Pancreas (tissue), 10 donors: ENCODE measurements at regions not wholly inside any gene's neighbourhood (a gene's known extent, or its start where the extent isn't known, plus 50 kb on each side); places are given as distances from the start of the nearest gene placed in this dataset.

Source experiments
- ATAC-seq, 4 donors: fragments of 200-7000 bp; cut with Tn5 transposase; one replicate each; pipeline versions ENCODE4 v1.8.0 to v1.9.1; 2020; ENCODE audit warnings: mild to moderate bottlenecking in 4 of 4, moderate library complexity in 4 of 4
- DNase-seq, 6 donors: peaks; one replicate each; pipeline ENCODE4 v3.0.0-alpha.2; 2020
- FAIRE-seq: peaks from 2 replicates; lab custom pipeline; 2012; peaks lifted over from hg19 to GRCh38; lab: Jason Lieb, UNC
- H3K27ac ChIP-seq, 4 donors: fragments of 200-600 bp; sonication (generic); 1 replicate in 3 of 4; 2 replicates in 1 of 4; pipeline versions ENCODE4 v1.5.0 to v1.8.0; 2020
- H3K27me3 ChIP-seq, 4 donors: fragments of 200-600 bp; one replicate each; pipeline ENCODE4 v1.8.0; 2021
- H3K36me3 ChIP-seq, 3 donors: fragments of 200-600 bp; sonication (generic) in 1 of 3; one replicate each; pipeline versions ENCODE4 v1.5.0 to v1.8.0; 2020 to 2021
- H3K4me1 ChIP-seq, 3 donors: fragments of 200-600 bp; one replicate each; pipeline ENCODE4 v1.8.0; 2021
- H3K4me3 ChIP-seq, 4 donors: fragments of 200-600 bp; sonication (generic) in 2 of 4; one replicate each; pipeline versions ENCODE4 v1.5.0 to v1.8.0; 2020 to 2021
- H3K9me3 ChIP-seq, 4 donors: fragments of 200-600 bp; one replicate each; pipeline ENCODE4 v1.8.0; 2021
- WGBS, 2 donors: extraction: QIAGEN DNeasy Blood & Tissue Kit; methylation state at CpG; one replicate each; pipeline ENCODE4 v1.1.7; 2013; 5-methylcytosine and 5-hydroxymethylcytosine counted together
- intact Hi-C, 3 donors: fragments of 100-400 bp; cut with DNase I; formaldehyde crosslinking; loops; one replicate each; pipeline versions ENCODE4 v1.11.1 to v1.14.2; 2022
- TF ChIP-seq, protein P1 (sequence below), 4 donors: fragments of 200-600 bp; sonication (generic) in 3 of 4; IDR thresholded peaks; one replicate each; pipeline versions ENCODE4 v1.5.0 to v1.8.0; 2021; ENCODE audit warnings: antibody characterized with exemption in 4 of 4
- donor health status: healthy with polysubstance abuse.
- donor health status: DM: no; HTN: no; CAD: no; lungs with moderate emphysema.
- donor health status: DM: no; HTN: no; CAD: no.
- donor health status: control.
- donor health status: control.
- donor health status: Bipolar disorder and iron deficiency.
- donor health status: DM: yes; HTN: yes; CAD: no.
- donor health status: DM: no; HTN: no; CAD: no.
- donor health status: DM: no; HTN: no; CAD: no.
- donor health status: DM: yes; HTN: yes; CAD: no.

DNA sequence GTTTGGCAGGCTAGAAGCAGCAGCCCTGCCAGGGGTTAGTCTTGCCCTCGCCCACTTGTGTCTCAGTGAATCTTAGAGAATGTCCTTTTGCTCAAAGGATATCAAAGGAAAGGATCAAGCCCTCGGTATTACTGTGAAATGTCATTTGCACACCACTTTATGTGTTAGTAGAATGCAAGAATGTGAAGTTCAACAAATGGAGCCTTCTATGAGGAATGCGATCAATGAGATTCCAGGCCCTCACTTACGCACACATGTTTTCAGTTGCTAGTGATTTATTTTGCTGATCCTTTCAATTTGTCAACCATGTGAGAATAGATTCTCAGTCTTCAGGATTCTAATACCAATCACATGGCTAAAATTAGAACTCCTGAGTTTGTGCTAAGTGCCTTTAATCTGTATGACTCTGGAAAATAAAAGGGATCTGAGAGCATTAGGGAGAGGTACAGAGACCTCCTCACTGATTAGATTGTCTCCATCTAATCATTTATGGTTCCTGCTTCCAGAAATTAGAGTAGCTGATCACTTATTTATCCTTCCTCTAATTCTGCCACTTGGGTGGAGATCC, 123.0 kb upstream of the SP4 start:
- peak in 1 of 4 donors; percentile 32 for ATAC-seq
- H3K36me3 ChIP-seq, result no peaks in the 10 kb centered on the region
- H3K27me3 ChIP-seq, result no peaks in the 10 kb centered on the region
- H3K27ac ChIP-seq, result no peak overlapping the region
- peaks cover 0 to 7% (median 0%) of the 10 kb centered on the region in 3 donors for H3K4me1 ChIP-seq
- FAIRE-seq, result no peak
- WGBS, 2 donors, result 48 to 58% methylated on average over 4 of the region's 4 CpGs
- no peaks in the 10 kb centered on the region for H3K9me3 ChIP-seq
- TF ChIP-seq, protein P1, sequence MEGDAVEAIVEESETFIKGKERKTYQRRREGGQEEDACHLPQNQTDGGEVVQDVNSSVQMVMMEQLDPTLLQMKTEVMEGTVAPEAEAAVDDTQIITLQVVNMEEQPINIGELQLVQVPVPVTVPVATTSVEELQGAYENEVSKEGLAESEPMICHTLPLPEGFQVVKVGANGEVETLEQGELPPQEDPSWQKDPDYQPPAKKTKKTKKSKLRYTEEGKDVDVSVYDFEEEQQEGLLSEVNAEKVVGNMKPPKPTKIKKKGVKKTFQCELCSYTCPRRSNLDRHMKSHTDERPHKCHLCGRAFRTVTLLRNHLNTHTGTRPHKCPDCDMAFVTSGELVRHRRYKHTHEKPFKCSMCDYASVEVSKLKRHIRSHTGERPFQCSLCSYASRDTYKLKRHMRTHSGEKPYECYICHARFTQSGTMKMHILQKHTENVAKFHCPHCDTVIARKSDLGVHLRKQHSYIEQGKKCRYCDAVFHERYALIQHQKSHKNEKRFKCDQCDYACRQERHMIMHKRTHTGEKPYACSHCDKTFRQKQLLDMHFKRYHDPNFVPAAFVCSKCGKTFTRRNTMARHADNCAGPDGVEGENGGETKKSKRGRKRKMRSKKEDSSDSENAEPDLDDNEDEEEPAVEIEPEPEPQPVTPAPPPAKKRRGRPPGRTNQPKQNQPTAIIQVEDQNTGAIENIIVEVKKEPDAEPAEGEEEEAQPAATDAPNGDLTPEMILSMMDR (IDR thresholded peaks at IDR 0.05), result no peak
- no peak for DNase-seq
- intact Hi-C loops, result no loop called here
- H3K4me3 ChIP-seq, result no peak overlapping the region

DNA sequence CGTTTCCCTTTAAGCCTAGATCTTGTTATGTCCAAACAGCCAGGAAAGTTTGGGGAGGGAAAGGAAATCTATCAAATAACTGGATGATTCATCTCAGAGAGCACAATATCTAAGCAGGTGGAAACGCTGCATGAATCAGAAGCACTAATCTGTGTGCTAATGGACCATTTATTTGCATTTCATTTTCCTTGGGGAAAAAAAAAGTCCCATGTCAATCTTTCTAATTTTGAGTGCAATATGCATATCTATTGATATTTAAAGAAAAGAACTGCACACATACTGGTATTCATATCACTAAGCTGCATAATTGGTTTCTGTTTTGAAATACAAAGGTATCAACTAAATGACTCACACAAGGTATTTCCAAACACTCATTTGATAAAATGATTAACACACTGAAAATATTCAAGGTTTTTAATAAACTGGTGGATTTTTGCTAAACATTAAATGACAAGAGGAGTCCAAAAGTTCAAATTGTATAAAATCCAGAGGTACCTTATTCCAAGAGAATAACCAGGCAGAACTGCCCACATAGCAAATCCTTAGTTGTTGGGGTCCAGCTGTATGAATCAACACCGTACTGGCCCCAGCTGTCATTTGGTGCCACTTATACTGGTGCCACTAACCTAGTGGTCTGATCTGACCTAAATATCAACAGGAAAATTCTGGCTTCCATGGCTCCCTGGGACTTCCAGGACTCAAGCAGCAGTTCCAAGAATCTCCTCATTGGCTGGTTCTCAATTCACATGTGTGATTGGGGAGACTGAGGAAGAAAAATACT, 122.2 kb upstream of the SP4 start:
- H3K4me3 ChIP-seq, result no peak overlapping the region
- no peak overlapping the region for H3K27ac ChIP-seq
- DNase-seq, result no peak
- H3K9me3 ChIP-seq, result no peaks in the 10 kb centered on the region
- 24 to 31% methylated on average over 3 of the region's 3 CpGs for WGBS, 2 donors
- H3K36me3 ChIP-seq, result no peaks in the 10 kb centered on the region
- FAIRE-seq, result no peak
- TF ChIP-seq, protein P1 (IDR thresholded peaks at IDR 0.05), result no peak
- no peaks in the 10 kb centered on the region for H3K27me3 ChIP-seq
- intact Hi-C loops, result no loop called here
- peaks cover 0 to 7% (median 0%) of the 10 kb centered on the region in 3 donors for H3K4me1 ChIP-seq
- ATAC-seq, result peak in 3 of 4 donors; percentile 45 to 82 (median 62)

DNA sequence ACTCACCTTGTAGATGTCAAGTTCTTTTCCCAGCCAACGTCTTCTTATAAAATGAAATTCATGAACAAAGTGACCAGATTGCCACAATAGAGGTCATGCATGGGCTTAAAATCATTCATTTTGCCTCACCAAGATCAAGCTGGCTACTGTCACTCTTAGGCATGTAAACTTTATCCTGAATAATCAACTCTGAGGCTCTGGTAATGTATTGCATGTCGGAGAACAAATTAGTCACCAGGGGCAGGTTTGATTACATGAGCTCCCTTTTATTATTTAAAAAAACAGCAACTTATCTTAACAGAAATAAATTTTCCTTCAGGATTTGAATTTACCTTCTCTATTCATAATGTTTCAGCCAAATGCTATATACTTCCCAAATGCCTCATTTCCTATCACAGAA, 112.9 kb upstream of the SP4 start:
- WGBS, 2 donors, result 60% methylated on average over 2 of the region's 2 CpGs
- H3K9me3 ChIP-seq, result no peaks in the 10 kb centered on the region
- no peak overlapping the region for H3K4me3 ChIP-seq
- intact Hi-C loops, result no loop called here
- ATAC-seq, result no peak
- no peak for FAIRE-seq
- H3K4me1 ChIP-seq, result no peaks in the 10 kb centered on the region
- H3K36me3 ChIP-seq, result no peaks in the 10 kb centered on the region
- TF ChIP-seq, protein P1 (IDR thresholded peaks at IDR 0.05), result no peak
- no peak overlapping the region for H3K27ac ChIP-seq
- DNase-seq, result no peak
- H3K27me3 ChIP-seq, result no peaks in the 10 kb centered on the region

DNA sequence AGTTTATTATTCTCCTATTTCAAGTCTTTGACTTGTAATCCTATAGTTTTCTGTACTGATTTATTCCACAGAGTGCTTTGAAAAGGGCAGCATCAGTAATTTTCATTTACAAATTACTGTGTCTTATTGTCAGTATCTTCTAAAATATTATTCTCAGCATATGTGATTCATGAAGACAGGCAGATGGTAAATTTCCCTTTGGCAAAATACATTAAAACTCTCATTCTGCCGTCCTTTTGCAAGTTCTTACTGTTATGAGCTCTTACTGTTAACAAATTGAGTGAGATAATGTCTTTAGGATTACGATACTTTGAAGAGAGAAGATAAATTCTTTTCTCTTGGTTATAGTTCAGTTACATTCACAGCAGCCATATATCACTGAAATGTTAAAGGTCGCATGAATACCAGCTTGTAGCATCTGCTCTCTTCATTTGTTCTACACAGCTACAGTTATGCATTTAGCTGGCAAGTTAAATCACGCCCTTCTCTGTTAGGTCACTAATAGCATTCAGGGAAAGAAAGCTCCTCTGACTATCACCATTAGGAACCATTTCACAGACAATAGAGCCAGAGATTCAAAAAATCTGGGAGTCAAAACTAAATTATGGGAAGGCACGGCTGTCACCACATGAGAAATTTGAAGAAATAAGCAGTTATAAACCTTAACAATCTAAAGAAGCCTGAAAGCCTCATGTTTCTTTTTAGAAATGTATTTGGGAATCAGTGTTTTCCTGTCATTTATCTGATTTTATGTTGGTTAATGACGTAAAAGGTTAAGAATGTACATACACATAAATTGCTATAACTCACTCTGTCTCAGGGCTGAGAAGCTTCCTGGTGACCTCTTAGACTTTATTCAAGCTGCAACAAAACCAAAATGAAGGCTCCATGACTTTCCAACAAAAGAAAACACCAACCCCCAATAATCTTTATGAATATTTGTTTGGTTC, 109.6 kb upstream of the SP4 start:
- FAIRE-seq, result no peak
- no peaks in the 10 kb centered on the region for H3K27me3 ChIP-seq
- intact Hi-C loops, result no loop called here

More for the DNA sequence above, 109.6 kb upstream of the SP4 start:
- Histone ChIP-seq H3K9me3 (no peaks in the 10 kb centered on the region), H3K36me3 (no peaks in the 10 kb centered on the region), H3K4me3 (no peak overlapping the region), H3K4me1 (no peaks in the 10 kb centered on the region), H3K27ac (no peak overlapping the region)
- TF ChIP-seq, protein P1 (IDR thresholded peaks at IDR 0.05), result no peak
- DNase-seq (no peak), ATAC-seq (no peak)
- WGBS, 2 donors, result 76% methylated on average over 6 of the region's 6 CpGs
